Spleen (tissue), 11 donors: ENCODE measurements at regions not wholly inside any gene's neighbourhood (a gene's known extent, or its start where the extent isn't known, plus 50 kb on each side); places are given as distances from the start of the nearest gene placed in this dataset.

Experiments used
- DNase-seq: peaks from one replicate; pipeline ENCODE4 v3.0.0-alpha.2; 2020
- H3K27ac ChIP-seq, 8 donors: fragments of 200-600 bp; sonication (generic) in 7 of 8; 1 replicate in 4 of 8; 2 replicates in 4 of 8; pipeline versions ENCODE4 v1.5.0 to v1.8.0; 2016 to 2021; ENCODE audit warnings: inconsistent platforms in 4 of 8, mild to moderate bottlenecking in 4 of 8, moderate library complexity in 1 of 8
- H3K27me3 ChIP-seq, 7 donors: fragments of 200-600 bp; sonication (generic) in 6 of 7; replicated peaks in 1 of 7; 1 replicate in 4 of 7; 2 replicates in 3 of 7; pipeline versions ENCODE4 v1.5.0 to v1.8.0; 2016 to 2021; ENCODE audit warnings: inconsistent platforms in 3 of 7, mild to moderate bottlenecking in 1 of 7
- H3K36me3 ChIP-seq, 6 donors: fragments of 200-600 bp; sonication (generic) in 5 of 6; 1 replicate in 4 of 6; 2 replicates in 2 of 6; pipeline versions ENCODE4 v1.5.0 to v1.8.0; 2016 to 2021; ENCODE audit warnings: inconsistent platforms in 2 of 6
- H3K4me1 ChIP-seq, 6 donors: fragments of 200-600 bp; sonication (generic) in 5 of 6; 1 replicate in 3 of 6; 2 replicates in 3 of 6; pipeline versions ENCODE4 v1.5.0 to v1.8.0; 2016 to 2021; ENCODE audit warnings: inconsistent platforms in 3 of 6
- H3K4me3 ChIP-seq, 8 donors: fragments of 200-600 bp; sonication (generic) in 7 of 8; 1 replicate in 4 of 8; 2 replicates in 4 of 8; pipeline versions ENCODE4 v1.5.0 to v1.8.0; 2016 to 2021; ENCODE audit warnings: inconsistent platforms in 4 of 8, mild to moderate bottlenecking in 4 of 8, moderate library complexity in 2 of 8
- H3K9me3 ChIP-seq, 8 donors: fragments of 200-600 bp; sonication (generic) in 7 of 8; 1 replicate in 4 of 8; 2 replicates in 4 of 8; pipeline versions ENCODE4 v1.5.0 to v1.8.0; 2016 to 2021; ENCODE audit warnings: inconsistent platforms in 4 of 8
- POLR2A ChIP-seq, 3 donors: fragments of 450-650 bp; IDR thresholded peaks; one replicate each; pipeline ENCODE4 v1.5.1; 2017; ENCODE audit warnings: antibody characterized with exemption in 3 of 3, mild to moderate bottlenecking in 1 of 3
- POLR2AphosphoS5 ChIP-seq, 3 donors: sonication (generic); formaldehyde crosslinking; IDR thresholded peaks; one replicate each; pipeline ENCODE4 v1.5.1; 2017; ENCODE audit warnings: antibody characterized with exemption in 3 of 3
- WGBS, 5 donors: extraction: QIAGEN DNeasy Blood & Tissue Kit in 3 of 5; methylation state at CpG; one replicate each; pipeline versions ENCODE4 v1.1.5 to v1.1.7; 2013 to 2018; 5-methylcytosine and 5-hydroxymethylcytosine counted together
- intact Hi-C: fragments of 100-400 bp; cut with DNase I; formaldehyde crosslinking; loops from one replicate; pipeline ENCODE4 v1.15.0; 2023; ENCODE audit warnings: low total_unique reads
- TF ChIP-seq, protein P1 (sequence below), 11 experiments: fragments of 200-600 bp in 7 of 11; fragments of 450-650 bp in 4 of 11; sonication (generic) in 4 of 11; IDR thresholded peaks in 8 of 11; conservative IDR thresholded peaks in 3 of 11; 1 replicate in 7 of 11; 2 replicates in 4 of 11; pipeline versions ENCODE4 v1.4.0 to v1.8.0; 2016 to 2021; ENCODE audit warnings: antibody characterized with exemption in 11 of 11, inconsistent platforms in 4 of 11, mild to moderate bottlenecking in 1 of 11
- donor health status: healthy with polysubstance abuse.
- donor health status: DM: no; HTN: no; CAD: no; lungs with moderate emphysema.
- donor health status: DM: no; HTN: no; CAD: no.
- donor health status: Bipolar disorder and iron deficiency.
- donor health status: healthy.
- donor health status: DM: no; HTN: no; CAD: no.
- donor health status: DM: yes; HTN: yes; CAD: no.

DNA sequence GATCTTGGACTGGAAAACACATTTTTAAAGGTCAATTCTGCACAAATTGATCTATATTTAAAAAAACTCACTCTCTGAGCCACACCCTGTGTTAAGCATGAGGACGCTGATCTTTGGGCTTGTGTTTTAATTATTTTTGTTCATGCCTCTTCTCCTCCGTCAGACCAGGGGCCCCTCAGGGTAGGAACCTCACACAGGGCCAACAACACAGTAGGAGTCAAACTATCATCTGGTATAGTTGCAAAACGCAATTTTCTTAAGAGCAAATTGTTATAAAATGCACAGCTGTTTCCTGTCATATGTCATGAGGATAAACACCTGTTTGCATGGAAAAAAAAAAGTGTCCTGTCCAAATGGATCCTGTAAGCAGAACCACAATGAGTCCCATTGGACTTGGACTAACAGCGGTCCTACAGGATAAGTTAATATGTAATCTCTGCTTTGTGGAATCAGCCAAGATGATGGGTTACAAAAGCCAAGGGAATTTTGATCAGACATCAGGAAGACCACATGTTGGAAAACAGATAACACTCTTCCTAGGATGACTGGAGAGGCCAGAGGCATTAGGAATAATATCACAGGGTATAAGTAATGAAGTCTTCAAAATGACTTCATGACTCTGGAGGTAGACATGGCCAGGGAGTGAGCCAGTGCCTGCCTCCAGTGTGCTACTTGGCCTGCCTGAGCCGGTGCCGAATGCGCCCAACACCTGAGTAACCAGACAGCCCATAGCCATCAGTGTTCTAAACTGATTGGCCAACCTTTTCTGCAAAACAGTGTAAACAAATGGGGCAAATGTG is 184.9 kb upstream of the ADCY1 start:
- no peaks in the 10 kb centered on the region for H3K36me3 ChIP-seq
- peaks cover 0 to 8% (median 0%) of the 10 kb centered on the region in 7 donors for H3K27me3 ChIP-seq
- no peak overlapping the region for H3K27ac ChIP-seq
- H3K9me3 ChIP-seq, result peaks cover 0 to 20% (median 10%) of the 10 kb centered on the region in 8 donors
- TF ChIP-seq POLR2AphosphoS5 (IDR thresholded peaks at IDR 0.05), result no peak
- TF ChIP-seq, protein P1, sequence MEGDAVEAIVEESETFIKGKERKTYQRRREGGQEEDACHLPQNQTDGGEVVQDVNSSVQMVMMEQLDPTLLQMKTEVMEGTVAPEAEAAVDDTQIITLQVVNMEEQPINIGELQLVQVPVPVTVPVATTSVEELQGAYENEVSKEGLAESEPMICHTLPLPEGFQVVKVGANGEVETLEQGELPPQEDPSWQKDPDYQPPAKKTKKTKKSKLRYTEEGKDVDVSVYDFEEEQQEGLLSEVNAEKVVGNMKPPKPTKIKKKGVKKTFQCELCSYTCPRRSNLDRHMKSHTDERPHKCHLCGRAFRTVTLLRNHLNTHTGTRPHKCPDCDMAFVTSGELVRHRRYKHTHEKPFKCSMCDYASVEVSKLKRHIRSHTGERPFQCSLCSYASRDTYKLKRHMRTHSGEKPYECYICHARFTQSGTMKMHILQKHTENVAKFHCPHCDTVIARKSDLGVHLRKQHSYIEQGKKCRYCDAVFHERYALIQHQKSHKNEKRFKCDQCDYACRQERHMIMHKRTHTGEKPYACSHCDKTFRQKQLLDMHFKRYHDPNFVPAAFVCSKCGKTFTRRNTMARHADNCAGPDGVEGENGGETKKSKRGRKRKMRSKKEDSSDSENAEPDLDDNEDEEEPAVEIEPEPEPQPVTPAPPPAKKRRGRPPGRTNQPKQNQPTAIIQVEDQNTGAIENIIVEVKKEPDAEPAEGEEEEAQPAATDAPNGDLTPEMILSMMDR (IDR thresholded peaks at IDR 0.05 in 8 of 11, conservative IDR thresholded peaks at IDR 0.05 in 3 of 11), result no peak
- WGBS, 5 donors, result 72 to 81% (median 77%) methylated on average over 7 of the region's 7 CpGs
- no peak for DNase-seq
- no peaks in the 10 kb centered on the region for H3K4me1 ChIP-seq
- intact Hi-C loops, result no loop called here
- no peak overlapping the region for H3K4me3 ChIP-seq

- TF ChIP-seq POLR2A (IDR thresholded peaks at IDR 0.05), result no peak
- TF ChIP-seq POLR2AphosphoS5 (IDR thresholded peaks at IDR 0.05), result no peak
- TF ChIP-seq, protein P1 (IDR thresholded peaks at IDR 0.05 in 8 of 11, conservative IDR thresholded peaks at IDR 0.05 in 3 of 11), result no peak
- 77 to 94% (median 83%) methylated on average over 4 of the region's 4 CpGs for WGBS, 5 donors
- H3K27me3 ChIP-seq, result peaks cover 0 to 8% (median 0%) of the 10 kb centered on the region in 7 donors
- intact Hi-C loops, result no loop called here
- no peak overlapping the region for H3K4me3 ChIP-seq
- H3K27ac ChIP-seq, result no peak overlapping the region
- no peaks in the 10 kb centered on the region for H3K36me3 ChIP-seq
- no peaks in the 10 kb centered on the region for H3K4me1 ChIP-seq
- peaks cover 0 to 29% (median 18%) of the 10 kb centered on the region in 8 donors for H3K9me3 ChIP-seq
- DNase-seq, result no peak
Observed at GRCh38 chr7:45390180-45390579, 184.0 kb upstream of the ADCY1 start.

GRCh38 chr7:45390731-45391130 is 183.4 kb upstream of the ADCY1 start:
- 81 to 90% (median 88%) methylated on average over 5 of the region's 5 CpGs for WGBS, 5 donors
- peaks cover 0 to 8% (median 0%) of the 10 kb centered on the region in 7 donors for H3K27me3 ChIP-seq
- H3K4me1 ChIP-seq, result no peaks in the 10 kb centered on the region
- H3K9me3 ChIP-seq, result peaks cover 0 to 34% (median 21%) of the 10 kb centered on the region in 8 donors
- H3K4me3 ChIP-seq, result no peak overlapping the region
- H3K36me3 ChIP-seq, result no peaks in the 10 kb centered on the region
- TF ChIP-seq POLR2AphosphoS5 (IDR thresholded peaks at IDR 0.05), result no peak
- TF ChIP-seq, protein P1 (IDR thresholded peaks at IDR 0.05 in 8 of 11, conservative IDR thresholded peaks at IDR 0.05 in 3 of 11), result no peak
- no peak for TF ChIP-seq POLR2A (IDR thresholded peaks at IDR 0.05)
- no peak overlapping the region for H3K27ac ChIP-seq
- intact Hi-C loops, result no loop called here
- no peak for DNase-seq

DNA sequence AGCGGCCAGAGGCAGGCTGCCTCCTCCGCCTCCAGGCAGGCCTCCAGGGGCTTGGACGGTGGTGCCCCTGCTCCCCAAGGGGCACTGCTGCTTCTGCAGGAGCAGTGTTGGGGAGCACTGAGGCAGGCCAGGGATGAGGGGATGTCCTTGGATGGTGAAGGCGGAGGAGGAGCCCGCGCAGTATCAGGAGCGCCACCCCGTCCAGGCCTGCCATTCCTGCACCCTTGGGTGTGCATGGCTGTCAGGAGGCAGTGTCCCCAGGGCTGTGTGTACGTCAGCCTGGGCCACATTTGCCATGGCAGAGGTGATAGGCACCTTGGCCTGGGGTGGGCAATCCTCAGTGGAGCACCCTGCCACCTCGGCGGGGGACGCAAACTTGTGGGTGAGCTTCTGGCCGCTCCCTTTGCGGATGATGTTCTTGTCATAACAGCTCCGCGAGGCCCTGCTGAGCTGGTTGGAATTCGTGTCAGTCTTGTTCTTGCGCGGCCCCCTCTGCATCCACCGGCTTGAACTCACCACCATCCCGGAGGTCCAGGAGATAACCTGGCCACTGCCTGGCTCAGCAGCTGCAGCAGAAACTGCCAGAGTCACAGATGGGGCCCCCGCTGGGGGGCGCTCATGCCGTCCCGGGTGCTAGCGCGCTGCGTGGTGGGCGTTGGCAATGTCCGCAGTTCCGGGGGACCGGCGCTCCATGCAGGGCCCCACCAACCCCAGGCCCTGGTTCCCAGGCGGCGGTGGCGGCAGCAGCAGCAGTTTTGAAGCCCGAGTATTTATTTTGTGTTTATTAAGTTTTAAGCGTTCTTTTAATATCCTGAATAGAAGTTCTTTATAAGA is 182.3 kb upstream of the ADCY1 start:
- H3K4me3 ChIP-seq, result no peak overlapping the region
- peaks cover 0 to 8% (median 0%) of the 10 kb centered on the region in 7 donors for H3K27me3 ChIP-seq
- intact Hi-C loops, result no loop called here
- H3K9me3 ChIP-seq, result peaks cover 0 to 34% (median 21%) of the 10 kb centered on the region in 8 donors
- TF ChIP-seq, protein P1 (IDR thresholded peaks at IDR 0.05 in 8 of 11, conservative IDR thresholded peaks at IDR 0.05 in 3 of 11), result no peak
- TF ChIP-seq POLR2AphosphoS5 (IDR thresholded peaks at IDR 0.05) (no peak), POLR2A (IDR thresholded peaks at IDR 0.05) (no peak)
- no peaks in the 10 kb centered on the region for H3K4me1 ChIP-seq
- H3K36me3 ChIP-seq, result no peaks in the 10 kb centered on the region
- DNase-seq, result no peak
- H3K27ac ChIP-seq, result no peak overlapping the region
- 75 to 85% (median 81%) methylated on average over 33 to 38 of the region's 38 CpGs for WGBS, 5 donors
